GM23338 (cell line): ENCODE measurements at regions not wholly inside any gene's neighbourhood (a gene's known extent, or its start where the extent isn't known, plus 50 kb on each side); places are given as distances from the start of the nearest gene placed in this dataset.

Source experiments
- ATAC-seq: fragments of 200-7000 bp; cut with Tn5 transposase; 3 replicates; pipeline ENCODE4 v1.9.1; 2020
- DNase-seq: peaks from one replicate; pipeline ENCODE4 v3.0.0-alpha.2; 2015; ENCODE audit warnings: low spot score
- H2AFZ ChIP-seq: fragments of 200-600 bp; sonication (generic); 2 replicates; pipeline ENCODE4 v1.8.0; 2016; ENCODE audit warnings: antibody characterized with exemption, mild to moderate bottlenecking, moderate library complexity
- H3F3A ChIP-seq: fragments of 200-600 bp; sonication (generic); replicated peaks from 2 replicates; pipeline ENCODE4 v1.8.0; 2017; ENCODE audit warnings: antibody characterized with exemption, mixed run types, low read depth
- H3K27ac ChIP-seq: fragments of 200-600 bp; sonication (generic); 2 replicates; pipeline ENCODE4 v1.6.1; 2016; ENCODE audit warnings: low read depth
- H3K27me3 ChIP-seq: fragments of 200-600 bp; sonication (generic); 2 replicates; pipeline ENCODE4 v1.8.0; 2016; ENCODE audit warnings: mild to moderate bottlenecking, mixed run types, moderate library complexity; ENCODE audit not compliant: insufficient read depth
- H3K36me3 ChIP-seq: fragments of 200-600 bp; sonication (generic); 2 replicates; pipeline ENCODE4 v1.8.0; 2016; ENCODE audit warnings: mild to moderate bottlenecking; ENCODE audit not compliant: insufficient read depth
- H3K4me1 ChIP-seq: fragments of 200-600 bp; sonication (generic); 2 replicates; pipeline ENCODE4 v1.8.0; 2016; ENCODE audit warnings: mild to moderate bottlenecking, moderate library complexity; ENCODE audit not compliant: insufficient read depth
- H3K4me2 ChIP-seq: fragments of 200-600 bp; sonication (generic); 2 replicates; pipeline ENCODE4 v1.7.1; 2017; ENCODE audit warnings: mixed run types
- H3K4me3 ChIP-seq: fragments of 200-600 bp; sonication (generic); 2 replicates; pipeline ENCODE4 v1.6.1; 2016; ENCODE audit warnings: mixed run types
- H3K79me2 ChIP-seq: fragments of 200-600 bp; sonication (generic); replicated peaks from 2 replicates; pipeline ENCODE4 v1.8.0; 2017; ENCODE audit warnings: mild to moderate bottlenecking; ENCODE audit not compliant: insufficient read depth
- H3K9me2 ChIP-seq: fragments of 200-600 bp; sonication (generic); 2 replicates; pipeline ENCODE4 v1.8.0; 2017; ENCODE audit not compliant: insufficient read depth
- H4K20me1 ChIP-seq: fragments of 200-600 bp; sonication (generic); replicated peaks from 2 replicates; pipeline ENCODE4 v1.8.0; 2017; ENCODE audit warnings: mild to moderate bottlenecking; ENCODE audit not compliant: insufficient read depth
- H3K27ac Mint-ChIP-seq: 2 replicates; pipeline ENCODE4 v1.8.0; 2020; ENCODE audit warnings: inconsistent platforms, mild to moderate bottlenecking, moderate library complexity, mixed read lengths
- H3K27me3 Mint-ChIP-seq: 3 replicates; pipeline ENCODE4 v1.8.0; 2022; ENCODE audit warnings: low read depth, mild to moderate bottlenecking, moderate library complexity, mixed read lengths, inconsistent platforms; ENCODE audit not compliant: insufficient read depth, poor library complexity
- H3K36me3 Mint-ChIP-seq: 3 replicates; pipeline ENCODE4 v1.8.0; 2021; ENCODE audit warnings: low read depth, mild to moderate bottlenecking, inconsistent platforms, moderate library complexity, mixed read lengths
- H3K4me1 Mint-ChIP-seq: 3 replicates; pipeline ENCODE4 v1.8.0; 2020; ENCODE audit warnings: mild to moderate bottlenecking, inconsistent platforms, mixed read lengths
- H3K4me3 Mint-ChIP-seq: 3 replicates; pipeline ENCODE4 v1.8.0; 2021; ENCODE audit warnings: moderate library complexity, mild to moderate bottlenecking, inconsistent platforms, mixed read lengths
- H3K9me3 Mint-ChIP-seq: 3 replicates; pipeline ENCODE4 v1.8.0; 2020; ENCODE audit warnings: moderate library complexity, mild to moderate bottlenecking, inconsistent platforms, mixed read lengths
- CREB1 ChIP-seq: fragments of 250-450 bp; sonication (Bioruptor Pico); IDR thresholded peaks from 2 replicates; pipeline ENCODE4 v1.5.0; 2020; ENCODE audit warnings: low read depth, mild to moderate bottlenecking, moderate library complexity
- EZH2phosphoT487 ChIP-seq: fragments of 200-600 bp; sonication (generic); IDR thresholded peaks from one replicate; pipeline ENCODE4 v1.8.1; 2018; ENCODE audit warnings: antibody characterized with exemption; ENCODE audit not compliant: unreplicated experiment
- JUNB ChIP-seq: IDR thresholded peaks from one replicate; pipeline ENCODE4 v1.6.1; 2016; ENCODE audit warnings: antibody characterized with exemption; ENCODE audit not compliant: unreplicated experiment
- NANOG ChIP-seq: IDR thresholded peaks from 2 replicates; pipeline ENCODE4 v1.6.1; 2016; ENCODE audit warnings: antibody characterized with exemption, borderline replicate concordance
- POLR2AphosphoS5 ChIP-seq: IDR thresholded peaks from 2 replicates; pipeline ENCODE4 v1.6.1; 2016; ENCODE audit warnings: antibody characterized with exemption, low read depth
- STAT1 ChIP-seq: IDR thresholded peaks from one replicate; pipeline ENCODE4 v1.6.1; 2016; ENCODE audit warnings: antibody characterized with exemption; ENCODE audit not compliant: unreplicated experiment
- ZNF114 ChIP-seq: fragments of 250-450 bp; sonication (Bioruptor Pico); IDR thresholded peaks from 2 replicates; pipeline ENCODE4 v1.5.0; 2020; ENCODE audit warnings: mild to moderate bottlenecking, moderate library complexity
- ZNF331 ChIP-seq: fragments of 250-450 bp; sonication (Bioruptor Pico); IDR thresholded peaks from 2 replicates; pipeline ENCODE4 v1.5.0; 2020; ENCODE audit warnings: low read depth, mild to moderate bottlenecking, moderate library complexity
- TF ChIP-seq, protein P1 (sequence below): IDR thresholded peaks from one replicate; pipeline ENCODE4 v1.6.1; 2018; ENCODE audit warnings: antibody characterized with exemption; ENCODE audit not compliant: unreplicated experiment
- TF ChIP-seq, protein P2 (sequence below): IDR thresholded peaks from 2 replicates; pipeline ENCODE4 v1.6.1; 2016; ENCODE audit warnings: antibody characterized with exemption
- TF ChIP-seq, protein P3 (sequence below): fragments of 250-450 bp; sonication (Bioruptor Pico); IDR thresholded peaks from 2 replicates; pipeline ENCODE4 v1.5.0; 2020; ENCODE audit warnings: mild to moderate bottlenecking, moderate library complexity

DNA sequence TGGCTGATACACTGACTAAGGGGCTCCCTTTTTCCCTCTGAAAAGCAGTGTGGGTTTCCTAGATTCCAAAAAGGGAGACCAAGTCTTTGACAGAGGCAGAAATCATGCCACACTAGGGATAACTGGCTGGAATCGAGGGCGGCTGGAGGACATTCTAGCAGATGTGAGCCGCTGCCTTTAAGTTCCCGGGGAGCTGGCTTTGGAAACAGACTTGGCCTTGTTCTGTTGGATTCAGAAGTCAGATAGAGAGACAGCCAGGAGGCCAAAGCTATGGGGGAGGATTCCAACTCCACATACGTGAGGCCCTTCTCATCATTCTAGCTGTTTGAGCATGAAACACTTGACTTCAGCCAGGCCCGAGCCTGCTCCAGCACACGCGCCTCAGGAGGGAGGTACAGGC, 109.9 kb upstream of the FOXC1 start (continued):
- TF ChIP-seq POLR2AphosphoS5 = no peak
- TF ChIP-seq, protein P1, sequence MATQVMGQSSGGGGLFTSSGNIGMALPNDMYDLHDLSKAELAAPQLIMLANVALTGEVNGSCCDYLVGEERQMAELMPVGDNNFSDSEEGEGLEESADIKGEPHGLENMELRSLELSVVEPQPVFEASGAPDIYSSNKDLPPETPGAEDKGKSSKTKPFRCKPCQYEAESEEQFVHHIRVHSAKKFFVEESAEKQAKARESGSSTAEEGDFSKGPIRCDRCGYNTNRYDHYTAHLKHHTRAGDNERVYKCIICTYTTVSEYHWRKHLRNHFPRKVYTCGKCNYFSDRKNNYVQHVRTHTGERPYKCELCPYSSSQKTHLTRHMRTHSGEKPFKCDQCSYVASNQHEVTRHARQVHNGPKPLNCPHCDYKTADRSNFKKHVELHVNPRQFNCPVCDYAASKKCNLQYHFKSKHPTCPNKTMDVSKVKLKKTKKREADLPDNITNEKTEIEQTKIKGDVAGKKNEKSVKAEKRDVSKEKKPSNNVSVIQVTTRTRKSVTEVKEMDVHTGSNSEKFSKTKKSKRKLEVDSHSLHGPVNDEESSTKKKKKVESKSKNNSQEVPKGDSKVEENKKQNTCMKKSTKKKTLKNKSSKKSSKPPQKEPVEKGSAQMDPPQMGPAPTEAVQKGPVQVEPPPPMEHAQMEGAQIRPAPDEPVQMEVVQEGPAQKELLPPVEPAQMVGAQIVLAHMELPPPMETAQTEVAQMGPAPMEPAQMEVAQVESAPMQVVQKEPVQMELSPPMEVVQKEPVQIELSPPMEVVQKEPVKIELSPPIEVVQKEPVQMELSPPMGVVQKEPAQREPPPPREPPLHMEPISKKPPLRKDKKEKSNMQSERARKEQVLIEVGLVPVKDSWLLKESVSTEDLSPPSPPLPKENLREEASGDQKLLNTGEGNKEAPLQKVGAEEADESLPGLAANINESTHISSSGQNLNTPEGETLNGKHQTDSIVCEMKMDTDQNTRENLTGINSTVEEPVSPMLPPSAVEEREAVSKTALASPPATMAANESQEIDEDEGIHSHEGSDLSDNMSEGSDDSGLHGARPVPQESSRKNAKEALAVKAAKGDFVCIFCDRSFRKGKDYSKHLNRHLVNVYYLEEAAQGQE = no peak
- TF ChIP-seq ZNF331 (CRISPR knock-in tag) = no peak

DNA sequence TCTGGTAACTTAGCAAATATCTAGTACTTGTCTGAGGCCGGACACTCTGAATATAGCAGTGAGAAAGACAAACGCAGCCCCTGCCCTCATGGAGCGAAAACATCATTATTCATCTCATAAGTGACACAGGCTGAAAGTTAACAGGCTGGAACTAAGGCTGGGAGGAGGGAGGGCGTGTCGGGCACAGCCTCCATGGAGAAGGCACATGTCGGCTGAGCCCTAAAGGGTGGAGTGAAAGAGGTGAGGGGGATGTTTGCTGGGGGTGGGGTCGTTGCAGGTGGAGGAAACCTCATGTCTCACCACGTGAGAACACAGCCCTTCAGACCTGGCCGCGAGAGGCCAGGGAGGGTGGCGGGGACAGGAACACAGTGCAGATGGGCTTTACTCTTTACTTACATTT, 108.8 kb upstream of the FOXC1 start:
- Histone ChIP-seq H2AFZ (no peak overlapping the region), H3K4me1 (no peaks in the 10 kb centered on the region), H3K36me3 (no peaks in the 10 kb centered on the region), H3K79me2 (no peaks in the 10 kb centered on the region), H3K9me2 (no peaks in the 10 kb centered on the region), H3K4me3 (no peak overlapping the region), H3K27me3 (no peaks in the 10 kb centered on the region), H4K20me1 (no peaks in the 10 kb centered on the region), H3F3A (no peaks in the 10 kb centered on the region), H3K4me2 (no peak overlapping the region), H3K27ac (no peak overlapping the region)
- H3K36me3 Mint-ChIP-seq = peaks cover 8% of the 10 kb centered on the region
- no peak overlapping the region for H3K27ac Mint-ChIP-seq
- ATAC-seq (no peak), DNase-seq (no peak)
- peaks cover 4% of the 10 kb centered on the region for H3K27me3 Mint-ChIP-seq
- no peak overlapping the region for H3K4me3 Mint-ChIP-seq
- H3K9me3 Mint-ChIP-seq = peaks cover 10% of the 10 kb centered on the region
- peaks cover 12% of the 10 kb centered on the region for H3K4me1 Mint-ChIP-seq
- TF ChIP-seq JUNB (no peak), STAT1 (no peak), ZNF331 (CRISPR knock-in tag) (no peak), NANOG (no peak), EZH2phosphoT487 (no peak), CREB1 (CRISPR knock-in tag) (no peak), ZNF114 (CRISPR knock-in tag) (no peak)
- TF ChIP-seq, protein P2, sequence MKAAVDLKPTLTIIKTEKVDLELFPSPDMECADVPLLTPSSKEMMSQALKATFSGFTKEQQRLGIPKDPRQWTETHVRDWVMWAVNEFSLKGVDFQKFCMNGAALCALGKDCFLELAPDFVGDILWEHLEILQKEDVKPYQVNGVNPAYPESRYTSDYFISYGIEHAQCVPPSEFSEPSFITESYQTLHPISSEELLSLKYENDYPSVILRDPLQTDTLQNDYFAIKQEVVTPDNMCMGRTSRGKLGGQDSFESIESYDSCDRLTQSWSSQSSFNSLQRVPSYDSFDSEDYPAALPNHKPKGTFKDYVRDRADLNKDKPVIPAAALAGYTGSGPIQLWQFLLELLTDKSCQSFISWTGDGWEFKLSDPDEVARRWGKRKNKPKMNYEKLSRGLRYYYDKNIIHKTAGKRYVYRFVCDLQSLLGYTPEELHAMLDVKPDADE = no peak
- TF ChIP-seq, protein P3, sequence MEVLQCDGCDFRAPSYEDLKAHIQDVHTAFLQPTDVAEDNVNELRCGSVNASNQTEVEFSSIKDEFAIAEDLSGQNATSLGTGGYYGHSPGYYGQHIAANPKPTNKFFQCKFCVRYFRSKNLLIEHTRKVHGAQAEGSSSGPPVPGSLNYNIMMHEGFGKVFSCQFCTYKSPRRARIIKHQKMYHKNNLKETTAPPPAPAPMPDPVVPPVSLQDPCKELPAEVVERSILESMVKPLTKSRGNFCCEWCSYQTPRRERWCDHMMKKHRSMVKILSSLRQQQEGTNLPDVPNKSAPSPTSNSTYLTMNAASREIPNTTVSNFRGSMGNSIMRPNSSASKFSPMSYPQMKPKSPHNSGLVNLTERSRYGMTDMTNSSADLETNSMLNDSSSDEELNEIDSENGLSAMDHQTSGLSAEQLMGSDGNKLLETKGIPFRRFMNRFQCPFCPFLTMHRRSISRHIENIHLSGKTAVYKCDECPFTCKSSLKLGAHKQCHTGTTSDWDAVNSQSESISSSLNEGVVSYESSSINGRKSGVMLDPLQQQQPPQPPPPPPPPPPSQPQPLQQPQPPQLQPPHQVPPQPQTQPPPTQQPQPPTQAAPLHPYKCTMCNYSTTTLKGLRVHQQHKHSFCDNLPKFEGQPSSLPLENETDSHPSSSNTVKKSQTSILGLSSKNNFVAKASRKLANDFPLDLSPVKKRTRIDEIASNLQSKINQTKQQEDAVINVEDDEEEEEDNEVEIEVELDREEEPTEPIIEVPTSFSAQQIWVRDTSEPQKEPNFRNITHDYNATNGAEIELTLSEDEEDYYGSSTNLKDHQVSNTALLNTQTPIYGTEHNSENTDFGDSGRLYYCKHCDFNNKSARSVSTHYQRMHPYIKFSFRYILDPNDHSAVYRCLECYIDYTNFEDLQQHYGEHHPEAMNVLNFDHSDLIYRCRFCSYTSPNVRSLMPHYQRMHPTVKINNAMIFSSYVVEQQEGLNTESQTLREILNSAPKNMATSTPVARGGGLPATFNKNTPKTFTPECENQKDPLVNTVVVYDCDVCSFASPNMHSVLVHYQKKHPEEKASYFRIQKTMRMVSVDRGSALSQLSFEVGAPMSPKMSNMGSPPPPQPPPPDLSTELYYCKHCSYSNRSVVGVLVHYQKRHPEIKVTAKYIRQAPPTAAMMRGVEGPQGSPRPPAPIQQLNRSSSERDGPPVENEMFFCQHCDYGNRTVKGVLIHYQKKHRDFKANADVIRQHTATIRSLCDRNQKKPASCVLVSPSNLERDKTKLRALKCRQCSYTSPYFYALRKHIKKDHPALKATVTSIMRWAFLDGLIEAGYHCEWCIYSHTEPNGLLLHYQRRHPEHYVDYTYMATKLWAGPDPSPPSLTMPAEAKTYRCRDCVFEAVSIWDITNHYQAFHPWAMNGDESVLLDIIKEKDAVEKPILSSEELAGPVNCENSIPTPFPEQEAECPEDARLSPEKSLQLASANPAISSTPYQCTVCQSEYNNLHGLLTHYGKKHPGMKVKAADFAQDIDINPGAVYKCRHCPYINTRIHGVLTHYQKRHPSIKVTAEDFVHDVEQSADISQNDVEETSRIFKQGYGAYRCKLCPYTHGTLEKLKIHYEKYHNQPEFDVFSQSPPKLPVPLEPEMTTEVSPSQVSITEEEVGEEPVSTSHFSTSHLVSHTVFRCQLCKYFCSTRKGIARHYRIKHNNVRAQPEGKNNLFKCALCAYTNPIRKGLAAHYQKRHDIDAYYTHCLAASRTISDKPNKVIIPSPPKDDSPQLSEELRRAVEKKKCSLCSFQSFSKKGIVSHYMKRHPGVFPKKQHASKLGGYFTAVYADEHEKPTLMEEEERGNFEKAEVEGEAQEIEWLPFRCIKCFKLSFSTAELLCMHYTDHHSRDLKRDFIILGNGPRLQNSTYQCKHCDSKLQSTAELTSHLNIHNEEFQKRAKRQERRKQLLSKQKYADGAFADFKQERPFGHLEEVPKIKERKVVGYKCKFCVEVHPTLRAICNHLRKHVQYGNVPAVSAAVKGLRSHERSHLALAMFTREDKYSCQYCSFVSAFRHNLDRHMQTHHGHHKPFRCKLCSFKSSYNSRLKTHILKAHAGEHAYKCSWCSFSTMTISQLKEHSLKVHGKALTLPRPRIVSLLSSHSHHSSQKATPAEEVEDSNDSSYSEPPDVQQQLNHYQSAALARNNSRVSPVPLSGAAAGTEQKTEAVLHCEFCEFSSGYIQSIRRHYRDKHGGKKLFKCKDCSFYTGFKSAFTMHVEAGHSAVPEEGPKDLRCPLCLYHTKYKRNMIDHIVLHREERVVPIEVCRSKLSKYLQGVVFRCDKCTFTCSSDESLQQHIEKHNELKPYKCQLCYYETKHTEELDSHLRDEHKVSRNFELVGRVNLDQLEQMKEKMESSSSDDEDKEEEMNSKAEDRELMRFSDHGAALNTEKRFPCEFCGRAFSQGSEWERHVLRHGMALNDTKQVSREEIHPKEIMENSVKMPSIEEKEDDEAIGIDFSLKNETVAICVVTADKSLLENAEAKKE (CRISPR knock-in tag) = no peak
- TF ChIP-seq, protein P1 = no peak
